H1 (cell line): ENCODE measurements at regions not wholly inside any gene's neighbourhood (a gene's known extent, or its start where the extent isn't known, plus 50 kb on each side); places are given as distances from the start of the nearest gene placed in this dataset.

Experiments
- CTCF ChIA-PET: fragments of 300-600 bp; sonication (Branson Sonifier 250); formaldehyde crosslinking; loops from one replicate; lab custom pipeline; 2021; ENCODE audit not compliant: partially characterized antibody; lab: Charles Lee
- POLR2A ChIA-PET: fragments of 300-600 bp; sonication (Branson Sonifier 250); formaldehyde crosslinking; loops from one replicate; lab custom pipeline; 2021; ENCODE audit warnings: inconsistent platforms; ENCODE audit not compliant: partially characterized antibody; lab: Charles Lee
- DNase-seq, 2 experiments: peaks; one replicate each; pipeline versions ENCODE4 v3.0.0 to v3.0.0-alpha.2; 2010 to 2022; ENCODE audit warnings: low spot score in 2 of 2, low read depth in 1 of 2, mixed read lengths in 1 of 2
- FAIRE-seq: peaks from 2 replicates; lab custom pipeline; 2011; peaks lifted over from hg19 to GRCh38; lab: Jason Lieb, UNC
- H2AFZ ChIP-seq: 2 replicates; pipeline ENCODE4 v1.8.1; 2012; ENCODE audit warnings: low read length, inconsistent platforms
- H2AK5ac ChIP-seq: 2 replicates; pipeline ENCODE4 v1.6.1; 2013; ENCODE audit warnings: low read depth, low read length
- H2BK120ac ChIP-seq: replicated peaks from 2 replicates; pipeline ENCODE3; 2013; ENCODE audit warnings: low read depth, low read length, inconsistent platforms
- H2BK12ac ChIP-seq: 2 replicates; pipeline ENCODE4 v1.6.1; 2013; ENCODE audit warnings: low read depth, low read length
- H2BK15ac ChIP-seq: 2 replicates; pipeline ENCODE4 v1.6.1; 2013; ENCODE audit warnings: low read length
- H2BK20ac ChIP-seq: 2 replicates; pipeline ENCODE4 v1.6.1; 2013; ENCODE audit warnings: low read length
- H2BK5ac ChIP-seq: 2 replicates; pipeline ENCODE4 v1.6.1; 2013; ENCODE audit warnings: low read depth, low read length
- H3K14ac ChIP-seq: 2 replicates; pipeline ENCODE4 v1.6.1; 2013; ENCODE audit warnings: inconsistent platforms; ENCODE audit not compliant: insufficient read length
- H3K18ac ChIP-seq: 2 replicates; pipeline ENCODE4 v1.6.1; 2013; ENCODE audit warnings: low read length; ENCODE audit errors: extremely low read depth
- H3K23ac ChIP-seq: 2 replicates; pipeline ENCODE4 v1.6.1; 2013; ENCODE audit warnings: inconsistent platforms; ENCODE audit not compliant: insufficient read length
- H3K23me2 ChIP-seq: 2 replicates; pipeline ENCODE4 v1.6.1; 2013; ENCODE audit warnings: low read depth, low read length
- H3K27ac ChIP-seq: 2 replicates; pipeline ENCODE4 v1.6.1; 2011; ENCODE audit warnings: low read depth, low read length, inconsistent platforms
- H3K27me3 ChIP-seq, 4 experiments: replicated peaks in 1 of 4; 1 replicate in 1 of 4; 2 replicates in 3 of 4; pipeline versions ENCODE4 v1.6.1 to v1.8.1; 2011 to 2013; ENCODE audit warnings: low read length in 3 of 4, mild to moderate bottlenecking in 3 of 4, inconsistent platforms in 2 of 4, mixed read lengths in 2 of 4, moderate library complexity in 1 of 4; ENCODE audit not compliant: control insufficient read depth in 3 of 4, insufficient read depth in 3 of 4; ENCODE audit errors: extremely low read depth in 1 of 4
- H3K36me3 ChIP-seq, 4 experiments: 2 replicates each; pipeline versions ENCODE4 v1.6.1 to v1.8.1; 2011 to 2013; ENCODE audit warnings: mild to moderate bottlenecking in 4 of 4, low read length in 3 of 4, moderate library complexity in 2 of 4, control low read depth in 1 of 4, inconsistent platforms in 1 of 4; ENCODE audit not compliant: insufficient read depth in 4 of 4, control insufficient read depth in 2 of 4
- H3K4ac ChIP-seq: replicated peaks from 2 replicates; pipeline ENCODE3; 2013; ENCODE audit warnings: low read length, low read depth, mixed read lengths, inconsistent platforms; ENCODE audit not compliant: insufficient read length
- H3K4me1 ChIP-seq, 4 experiments: replicated peaks in 1 of 4; 1 replicate in 1 of 4; 2 replicates in 3 of 4; pipeline versions ENCODE4 v1.6.1 to v1.8.1; 2011 to 2013; ENCODE audit warnings: low read length in 3 of 4, inconsistent platforms in 2 of 4, mixed read lengths in 1 of 4; ENCODE audit not compliant: insufficient read depth in 4 of 4, control insufficient read depth in 3 of 4
- H3K4me2 ChIP-seq, 2 experiments: 2 replicates each; pipeline versions ENCODE4 v1.6.1 to v1.8.1; 2011 to 2013; ENCODE audit warnings: low read depth in 2 of 2, low read length in 2 of 2, control low read depth in 1 of 2, inconsistent platforms in 1 of 2, mild to moderate bottlenecking in 1 of 2; ENCODE audit not compliant: insufficient read depth in 1 of 2
- H3K4me3 ChIP-seq, 4 experiments: fragments of 200-600, 300-600 bp in 1 of 4; sonication (generic), shearing (Covaris generic), sonication (Bioruptor Twin) in 1 of 4; 2 replicates each; pipeline versions ENCODE4 v1.5.1 to v1.8.1; 2011 to 2016; ENCODE audit warnings: low read length in 4 of 4, low read depth in 3 of 4, control low read depth in 2 of 4, inconsistent platforms in 2 of 4, mild to moderate bottlenecking in 2 of 4, mixed read lengths in 1 of 4, moderate library complexity in 1 of 4; ENCODE audit not compliant: insufficient read depth in 2 of 4; ENCODE audit errors: extremely low read depth in 1 of 4
- H3K56ac ChIP-seq: replicated peaks from 2 replicates; pipeline ENCODE3; 2013; ENCODE audit warnings: low read depth, mild to moderate bottlenecking, mixed read lengths, low read length, inconsistent platforms; ENCODE audit not compliant: insufficient read length
- H3K79me1 ChIP-seq: 2 replicates; pipeline ENCODE4 v1.6.1; 2013; ENCODE audit warnings: low read depth, low read length, control low read depth
- H3K79me2 ChIP-seq, 2 experiments: 2 replicates each; pipeline versions ENCODE4 v1.6.1 to v1.8.1; 2012 to 2013; ENCODE audit warnings: low read length in 2 of 2, mild to moderate bottlenecking in 2 of 2, inconsistent platforms in 1 of 2; ENCODE audit not compliant: insufficient read depth in 2 of 2, control insufficient read depth in 1 of 2
- H3K9ac ChIP-seq, 4 experiments: replicated peaks in 1 of 4; 1 replicate in 1 of 4; 2 replicates in 3 of 4; pipeline versions ENCODE4 v1.6.1 to v1.8.1; 2011 to 2013; ENCODE audit warnings: low read depth in 3 of 4, low read length in 3 of 4, control low read depth in 2 of 4, mild to moderate bottlenecking in 2 of 4, moderate library complexity in 2 of 4, inconsistent platforms in 1 of 4; ENCODE audit errors: extremely low read depth in 1 of 4
- H3K9me3 ChIP-seq, 2 experiments: 2 replicates each; pipeline versions ENCODE4 v1.6.1 to v1.8.1; 2012 to 2013; ENCODE audit warnings: mild to moderate bottlenecking in 2 of 2, moderate library complexity in 2 of 2, control low read depth in 1 of 2, inconsistent platforms in 1 of 2, low read depth in 1 of 2, low read length in 1 of 2, mixed read lengths in 1 of 2; ENCODE audit not compliant: insufficient read depth in 2 of 2
- H4K20me1 ChIP-seq, 2 experiments: replicated peaks in 1 of 2; 2 replicates each; pipeline versions ENCODE3 to v1.8.1; 2011 to 2013; ENCODE audit warnings: inconsistent platforms in 2 of 2, low read length in 2 of 2, mild to moderate bottlenecking in 1 of 2; ENCODE audit not compliant: insufficient read depth in 2 of 2, control insufficient read depth in 1 of 2
- H4K5ac ChIP-seq: 2 replicates; pipeline ENCODE4 v1.6.1; 2013; ENCODE audit warnings: low read length, low read depth, mixed read lengths, inconsistent platforms; ENCODE audit not compliant: insufficient read length
- H4K8ac ChIP-seq: 2 replicates; pipeline ENCODE4 v1.8.0; 2013; ENCODE audit warnings: mild to moderate bottlenecking, moderate library complexity, low read length, inconsistent platforms; ENCODE audit not compliant: insufficient read depth; ENCODE audit errors: extremely low read depth
- H4K91ac ChIP-seq: replicated peaks from 2 replicates; pipeline ENCODE3; 2013; ENCODE audit warnings: low read length, mixed read lengths, inconsistent platforms; ENCODE audit not compliant: insufficient read length
- JUN ChIP-seq: IDR thresholded peaks from 2 replicates; pipeline ENCODE4 v1.6.1; 2011; ENCODE audit warnings: low read depth, mild to moderate bottlenecking, improper control_type of control experiment, low read length
- KDM1A ChIP-seq: fragments of 200-600, 300-600 bp; sonication (generic); IDR thresholded peaks from 2 replicates; pipeline ENCODE4 v1.7.1; 2016; ENCODE audit warnings: mild to moderate bottlenecking, low read length, borderline replicate concordance
- SIX5 ChIP-seq: IDR thresholded peaks from 2 replicates; pipeline ENCODE4 v1.6.1; 2011; ENCODE audit warnings: mild to moderate bottlenecking, low read depth, low read length
- WGBS, 2 experiments: shearing (Covaris generic) in 1 of 2; methylation state at CpG; one replicate each; pipeline versions ENCODE4 v1.1.6 to v1.1.7; 2013 to 2015; ENCODE audit warnings: low lambda C conversion rate in 2 of 2, mixed read lengths in 2 of 2, inconsistent platforms in 1 of 2, low coverage in 1 of 2, missing lambda C conversion rate in 1 of 2; ENCODE audit not compliant: insufficient replicate concordance in 2 of 2, insufficient coverage in 1 of 2, insufficient read length in 1 of 2; ENCODE audit errors: extremely low coverage in 1 of 2, missing lambda C conversion rate in 1 of 2; 5-methylcytosine and 5-hydroxymethylcytosine counted together

GRCh38 chr11:70740488-70740851 lies 342.1 kb downstream of the CTTN start:
- H3K9ac ChIP-seq, result no peak overlapping the region
- TF ChIP-seq SIX5, result no peak
- no peak for TF ChIP-seq JUN
- no peak for TF ChIP-seq KDM1A
- no peak overlapping the region for H2AFZ ChIP-seq
- peak overlapping the region; percentile 14 for H3K4ac ChIP-seq
- no peak overlapping the region for H3K18ac ChIP-seq
- no peaks in the 10 kb centered on the region for H3K36me3 ChIP-seq
- no peak overlapping the region for H3K23ac ChIP-seq
- no peak overlapping the region for H2BK120ac ChIP-seq
- no peaks in the 10 kb centered on the region for H3K79me2 ChIP-seq
- H2BK12ac ChIP-seq, result no peak overlapping the region
- no peak overlapping the region for H4K8ac ChIP-seq
- no peak overlapping the region for H3K4me3 ChIP-seq
- no peak overlapping the region for H2BK5ac ChIP-seq
- no peak overlapping the region for H3K56ac ChIP-seq
- H2BK20ac ChIP-seq, result no peak overlapping the region
- no peak overlapping the region for H3K14ac ChIP-seq
- no peak overlapping the region for H4K91ac ChIP-seq
- ChIA-PET CTCF (interaction anchor here (0.7 to 1.8 kb wide), 8 partner anchors 16 to 280 kb away, joined by 3 to 6 read pairs (median 3); no protein-coding TSS in a partner anchor), POLR2A (no interaction called here)
- H3K27ac ChIP-seq, result no peak overlapping the region
- H4K20me1 ChIP-seq, result no peaks in the 10 kb centered on the region
- peaks cover 4% of the 10 kb centered on the region; the same call in 1 of the 2 replicates for H3K23me2 ChIP-seq
- no peak overlapping the region for H2AK5ac ChIP-seq
- WGBS, 2 experiments, result 86% methylated on average over 6 of the region's 6 CpGs; no CpG with 5 or more reads in 1 of the 2 experiments
- no peaks in the 10 kb centered on the region for H3K27me3 ChIP-seq
- H3K9me3 ChIP-seq, result no peaks in the 10 kb centered on the region
- no peak overlapping the region for H4K5ac ChIP-seq
- no peak for DNase-seq
- H3K4me2 ChIP-seq, result no peak overlapping the region
- H2BK15ac ChIP-seq, result no peak overlapping the region
- FAIRE-seq, result no peak
- peaks cover 4% of the 10 kb centered on the region; the same call in 1 of the 2 replicates for H3K79me1 ChIP-seq
- H3K4me1 ChIP-seq, result peaks cover 10 to 27% (median 14%) of the 10 kb centered on the region in 4 experiments
